Activated CD4-positive, alpha-beta memory T cell treated with anti-CD3 and anti-CD28 coated beads, Interleukin-2, amount 10 ng/mL, durations not matched to agents 7 days and 5 days (primary cell): ENCODE measurements at regions not wholly inside any gene's neighbourhood (a gene's known extent, or its start where the extent isn't known, plus 50 kb on each side); places are given as distances from the start of the nearest gene placed in this dataset.

Experiments
- CTCF ChIA-PET: fragments of 350-600 bp; sonication (Branson Sonifier 250); formaldehyde crosslinking; loops from one replicate; lab custom pipeline; 2021; ENCODE audit warnings: antibody characterized with exemption, inconsistent platforms; lab: Charles Lee
- POLR2A ChIA-PET: fragments of 350-600 bp; sonication (Branson Sonifier 250); formaldehyde crosslinking; loops from one replicate; lab custom pipeline; 2021; ENCODE audit warnings: antibody characterized with exemption; lab: Charles Lee
- DNase-seq: peaks from one replicate; pipeline ENCODE4 v3.0.0-alpha.2; 2020
- H3K27ac Mint-ChIP-seq: one replicate; pipeline ENCODE4 v1.8.0; 2021; ENCODE audit warnings: mild to moderate bottlenecking, mixed read lengths
- H3K27me3 Mint-ChIP-seq: one replicate; pipeline ENCODE4 v1.8.0; 2021; ENCODE audit warnings: mixed read lengths
- H3K36me3 Mint-ChIP-seq: one replicate; pipeline ENCODE4 v1.8.0; 2021; ENCODE audit warnings: low read depth, mixed read lengths
- H3K4me1 Mint-ChIP-seq: one replicate; pipeline ENCODE4 v1.8.0; 2021; ENCODE audit warnings: mixed read lengths
- H3K4me3 Mint-ChIP-seq: one replicate; pipeline ENCODE4 v1.8.0; 2021; ENCODE audit warnings: mild to moderate bottlenecking, mixed read lengths
- H3K9me3 Mint-ChIP-seq: one replicate; pipeline ENCODE4 v1.8.0; 2021; ENCODE audit warnings: mixed read lengths

- ChIA-PET POLR2A (no interaction called here), CTCF (no interaction called here)
- H3K9me3 Mint-ChIP-seq, result no peaks in the 10 kb centered on the region
- H3K4me3 Mint-ChIP-seq, result no peak overlapping the region
- H3K27me3 Mint-ChIP-seq, result no peaks in the 10 kb centered on the region
- no peaks in the 10 kb centered on the region for H3K4me1 Mint-ChIP-seq
- no peaks in the 10 kb centered on the region for H3K36me3 Mint-ChIP-seq
- H3K27ac Mint-ChIP-seq, result no peak overlapping the region
- no peak for DNase-seq
Measured at GRCh38 chr9:135017899-135018298, 69.6 kb upstream of the OLFM1 start.

GRCh38 chr9:135018306-135018915 lies 69.1 kb upstream of the OLFM1 start:
- Mint-ChIP-seq H3K9me3 (no peaks in the 10 kb centered on the region), H3K27me3 (no peaks in the 10 kb centered on the region), H3K4me1 (no peaks in the 10 kb centered on the region), H3K27ac (no peak overlapping the region), H3K36me3 (no peaks in the 10 kb centered on the region), H3K4me3 (no peak overlapping the region)
- CTCF ChIA-PET, result no interaction called here
- no peak for DNase-seq
- POLR2A ChIA-PET, result no interaction called here

- H3K36me3 Mint-ChIP-seq, result no peaks in the 10 kb centered on the region
- CTCF ChIA-PET, result no interaction called here
Measured at GRCh38 chr9:135019224-135019623, 68.2 kb upstream of the OLFM1 start.

GRCh38 chr9:135020481-135021392 lies 66.7 kb upstream of the OLFM1 start:
- Mint-ChIP-seq H3K4me1 (no peaks in the 10 kb centered on the region), H3K27ac (no peak overlapping the region), H3K4me3 (no peak overlapping the region), H3K9me3 (no peaks in the 10 kb centered on the region), H3K36me3 (no peaks in the 10 kb centered on the region), H3K27me3 (no peaks in the 10 kb centered on the region)
- no peak for DNase-seq
- CTCF ChIA-PET, result no interaction called here
- POLR2A ChIA-PET, result no interaction called here

More at GRCh38 chr9:135019224-135019623, 68.2 kb upstream of the OLFM1 start:
- POLR2A ChIA-PET, result no interaction called here
- Mint-ChIP-seq H3K9me3 (no peaks in the 10 kb centered on the region), H3K27me3 (no peaks in the 10 kb centered on the region), H3K4me3 (no peak overlapping the region), H3K27ac (no peak overlapping the region), H3K4me1 (no peaks in the 10 kb centered on the region)
- DNase-seq, result no peak

- ChIA-PET POLR2A (no interaction called here), CTCF (no interaction called here)
- H3K36me3 Mint-ChIP-seq, result no peaks in the 10 kb centered on the region
- no peak overlapping the region for H3K27ac Mint-ChIP-seq
- DNase-seq, result no peak
- H3K4me3 Mint-ChIP-seq, result no peak overlapping the region
- H3K9me3 Mint-ChIP-seq, result no peaks in the 10 kb centered on the region
- no peaks in the 10 kb centered on the region for H3K27me3 Mint-ChIP-seq
- no peaks in the 10 kb centered on the region for H3K4me1 Mint-ChIP-seq
Measured at GRCh38 chr9:135021393-135021789, 66.1 kb upstream of the OLFM1 start.

- H3K4me1 Mint-ChIP-seq, result no peaks in the 10 kb centered on the region
- H3K4me3 Mint-ChIP-seq, result no peak overlapping the region
- H3K36me3 Mint-ChIP-seq, result no peaks in the 10 kb centered on the region
- no peak for DNase-seq
- ChIA-PET POLR2A (no interaction called here), CTCF (no interaction called here)
- no peak overlapping the region for H3K27ac Mint-ChIP-seq
- no peaks in the 10 kb centered on the region for H3K27me3 Mint-ChIP-seq
- no peaks in the 10 kb centered on the region for H3K9me3 Mint-ChIP-seq
Measured at GRCh38 chr9:135022191-135022870, 65.1 kb upstream of the OLFM1 start.

GRCh38 chr9:135023088-135023785 lies 64.2 kb upstream of the OLFM1 start:
- CTCF ChIA-PET, result no interaction called here
- no peaks in the 10 kb centered on the region for H3K9me3 Mint-ChIP-seq
- no peaks in the 10 kb centered on the region for H3K4me1 Mint-ChIP-seq
- H3K4me3 Mint-ChIP-seq, result no peak overlapping the region
- H3K27ac Mint-ChIP-seq, result no peak overlapping the region
- H3K36me3 Mint-ChIP-seq, result no peaks in the 10 kb centered on the region
- POLR2A ChIA-PET, result no interaction called here
- no peaks in the 10 kb centered on the region for H3K27me3 Mint-ChIP-seq
- no peak for DNase-seq

- Mint-ChIP-seq H3K27ac (no peak overlapping the region), H3K27me3 (no peaks in the 10 kb centered on the region), H3K4me3 (no peak overlapping the region), H3K9me3 (no peaks in the 10 kb centered on the region), H3K4me1 (no peaks in the 10 kb centered on the region), H3K36me3 (no peaks in the 10 kb centered on the region)
- POLR2A ChIA-PET, result no interaction called here
- CTCF ChIA-PET, result no interaction called here
- DNase-seq, result no peak
Measured at GRCh38 chr9:135023786-135024405, 63.6 kb upstream of the OLFM1 start.

- Mint-ChIP-seq H3K9me3 (no peaks in the 10 kb centered on the region), H3K4me3 (no peak overlapping the region), H3K4me1 (no peaks in the 10 kb centered on the region), H3K27ac (no peak overlapping the region), H3K36me3 (no peaks in the 10 kb centered on the region), H3K27me3 (no peaks in the 10 kb centered on the region)
- ChIA-PET CTCF (no interaction called here), POLR2A (no interaction called here)
- DNase-seq, result no peak
Measured at GRCh38 chr9:135029463-135029862, 58.0 kb upstream of the OLFM1 start.

GRCh38 chr9:135029871-135030565 lies 57.5 kb upstream of the OLFM1 start:
- ChIA-PET POLR2A (no interaction called here), CTCF (no interaction called here)
- Mint-ChIP-seq H3K9me3 (no peaks in the 10 kb centered on the region), H3K27me3 (no peaks in the 10 kb centered on the region), H3K4me1 (no peaks in the 10 kb centered on the region), H3K4me3 (no peak overlapping the region), H3K27ac (no peak overlapping the region), H3K36me3 (no peaks in the 10 kb centered on the region)
- no peak for DNase-seq

GRCh38 chr9:135030566-135031226 lies 56.8 kb upstream of the OLFM1 start:
- Mint-ChIP-seq H3K4me1 (no peaks in the 10 kb centered on the region), H3K4me3 (no peak overlapping the region), H3K36me3 (no peaks in the 10 kb centered on the region), H3K27me3 (no peaks in the 10 kb centered on the region), H3K27ac (no peak overlapping the region), H3K9me3 (no peaks in the 10 kb centered on the region)
- ChIA-PET CTCF (no interaction called here), POLR2A (no interaction called here)
- no peak for DNase-seq
